ENCODE measurements at regions not wholly inside any gene's neighbourhood (a gene's known extent, or its start where the extent isn't known, plus 50 kb on each side); places are given as distances from the start of the nearest gene placed in this dataset.

DNA sequence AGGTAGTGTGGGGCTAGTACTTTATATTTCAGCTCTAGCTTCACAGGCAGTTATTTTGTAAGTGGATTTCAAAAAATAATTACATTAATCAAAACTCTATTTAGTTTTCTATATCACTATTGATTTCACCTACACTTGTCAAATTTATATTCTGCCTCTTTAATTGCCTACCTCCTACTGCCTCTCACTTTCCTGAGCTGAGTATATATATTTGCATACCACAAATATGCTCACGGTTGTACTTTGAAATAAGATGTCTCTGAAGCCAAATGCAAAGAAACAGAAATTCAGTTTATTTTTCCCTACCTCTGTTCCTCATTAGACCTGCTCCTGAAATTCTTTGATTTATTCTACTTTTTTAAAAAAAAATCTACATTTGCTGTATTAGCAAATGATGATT is 309.3 kb upstream of the TGFBR2 start:
- TF ChIP-seq, protein P1, sequence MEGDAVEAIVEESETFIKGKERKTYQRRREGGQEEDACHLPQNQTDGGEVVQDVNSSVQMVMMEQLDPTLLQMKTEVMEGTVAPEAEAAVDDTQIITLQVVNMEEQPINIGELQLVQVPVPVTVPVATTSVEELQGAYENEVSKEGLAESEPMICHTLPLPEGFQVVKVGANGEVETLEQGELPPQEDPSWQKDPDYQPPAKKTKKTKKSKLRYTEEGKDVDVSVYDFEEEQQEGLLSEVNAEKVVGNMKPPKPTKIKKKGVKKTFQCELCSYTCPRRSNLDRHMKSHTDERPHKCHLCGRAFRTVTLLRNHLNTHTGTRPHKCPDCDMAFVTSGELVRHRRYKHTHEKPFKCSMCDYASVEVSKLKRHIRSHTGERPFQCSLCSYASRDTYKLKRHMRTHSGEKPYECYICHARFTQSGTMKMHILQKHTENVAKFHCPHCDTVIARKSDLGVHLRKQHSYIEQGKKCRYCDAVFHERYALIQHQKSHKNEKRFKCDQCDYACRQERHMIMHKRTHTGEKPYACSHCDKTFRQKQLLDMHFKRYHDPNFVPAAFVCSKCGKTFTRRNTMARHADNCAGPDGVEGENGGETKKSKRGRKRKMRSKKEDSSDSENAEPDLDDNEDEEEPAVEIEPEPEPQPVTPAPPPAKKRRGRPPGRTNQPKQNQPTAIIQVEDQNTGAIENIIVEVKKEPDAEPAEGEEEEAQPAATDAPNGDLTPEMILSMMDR (IDR thresholded peaks at IDR 0.05), result no peak
- no peak for TF ChIP-seq POLR2AphosphoS5 (IDR thresholded peaks at IDR 0.05)

All from sigmoid colon (tissue), 4 donors.